Endodermal cell (in vitro differentiated cells): ENCODE measurements at regions not wholly inside any gene's neighbourhood (a gene's known extent, or its start where the extent isn't known, plus 50 kb on each side); places are given as distances from the start of the nearest gene placed in this dataset.
"Not testable (repeated sequence)": the region's sequence is repeated elsewhere in the genome, so short reads cannot be mapped to it uniquely, and the experiment has no call there.

Source experiments
- DNase-seq: peaks from one replicate; pipeline ENCODE4 v3.0.0-alpha.2; 2017
- H3K27ac ChIP-seq: 2 replicates; pipeline ENCODE4 v1.5.1; 2013; ENCODE audit warnings: mild to moderate bottlenecking, low read depth, low read length, moderate library complexity
- H3K27me3 ChIP-seq: 2 replicates; pipeline ENCODE4 v1.6.1; 2013; ENCODE audit warnings: mild to moderate bottlenecking, low read length, moderate library complexity; ENCODE audit not compliant: insufficient read depth, control insufficient read depth, poor library complexity, severe bottlenecking
- H3K36me3 ChIP-seq: 2 replicates; pipeline ENCODE4 v1.7.0; 2013; ENCODE audit warnings: mild to moderate bottlenecking, low read length, moderate library complexity; ENCODE audit not compliant: control insufficient read depth, insufficient read depth
- H3K4me1 ChIP-seq: one replicate; pipeline ENCODE4 v1.7.0; 2013; ENCODE audit warnings: low read length; ENCODE audit not compliant: control insufficient read depth, insufficient read depth
- H3K4me3 ChIP-seq: 2 replicates; pipeline ENCODE4 v1.5.1; 2013; ENCODE audit warnings: mild to moderate bottlenecking, low read length, moderate library complexity
- H3K9ac ChIP-seq: 2 replicates; pipeline ENCODE4 v1.6.1; 2013; ENCODE audit warnings: mild to moderate bottlenecking, low read length, moderate library complexity; ENCODE audit not compliant: poor library complexity, severe bottlenecking; ENCODE audit errors: extremely low read depth
- H3K9me3 ChIP-seq: 2 replicates; pipeline ENCODE4 v1.6.1; 2013; ENCODE audit warnings: mild to moderate bottlenecking, low read length, moderate library complexity; ENCODE audit not compliant: control insufficient read depth
- H3K27ac Mint-ChIP-seq: 2 replicates; pipeline ENCODE4 v1.8.0; 2020; ENCODE audit warnings: mixed read lengths
- H3K27me3 Mint-ChIP-seq: 2 replicates; pipeline ENCODE4 v1.8.0; 2021; ENCODE audit warnings: mild to moderate bottlenecking, mixed read lengths; ENCODE audit not compliant: insufficient read depth
- H3K36me3 Mint-ChIP-seq: 2 replicates; pipeline ENCODE4 v1.8.0; 2020; ENCODE audit warnings: low read depth, mixed read lengths
- H3K4me1 Mint-ChIP-seq: 2 replicates; pipeline ENCODE4 v1.8.0; 2020; ENCODE audit warnings: mixed read lengths
- H3K4me3 Mint-ChIP-seq: 2 replicates; pipeline ENCODE4 v1.8.0; 2020; ENCODE audit warnings: mild to moderate bottlenecking, moderate library complexity, mixed read lengths
- H3K9me3 Mint-ChIP-seq: 2 replicates; pipeline ENCODE4 v1.8.0; 2020; ENCODE audit warnings: mild to moderate bottlenecking, mixed read lengths
- WGBS, 2 experiments: methylation state at CpG; one replicate each; pipeline versions ENCODE4 v1.1.5 to v1.1.7; 2013; ENCODE audit warnings: missing lambda C conversion rate in 2 of 2, mixed read lengths in 1 of 2; ENCODE audit not compliant: insufficient coverage in 1 of 2, insufficient read length in 1 of 2; 5-methylcytosine and 5-hydroxymethylcytosine counted together
- TF ChIP-seq, protein P1 (sequence below): fragments of 200-600 bp; sonication (generic); conservative IDR thresholded peaks from 2 replicates; pipeline ENCODE4 v1.5.0; 2021; ENCODE audit warnings: antibody characterized with exemption, mild to moderate bottlenecking

DNA sequence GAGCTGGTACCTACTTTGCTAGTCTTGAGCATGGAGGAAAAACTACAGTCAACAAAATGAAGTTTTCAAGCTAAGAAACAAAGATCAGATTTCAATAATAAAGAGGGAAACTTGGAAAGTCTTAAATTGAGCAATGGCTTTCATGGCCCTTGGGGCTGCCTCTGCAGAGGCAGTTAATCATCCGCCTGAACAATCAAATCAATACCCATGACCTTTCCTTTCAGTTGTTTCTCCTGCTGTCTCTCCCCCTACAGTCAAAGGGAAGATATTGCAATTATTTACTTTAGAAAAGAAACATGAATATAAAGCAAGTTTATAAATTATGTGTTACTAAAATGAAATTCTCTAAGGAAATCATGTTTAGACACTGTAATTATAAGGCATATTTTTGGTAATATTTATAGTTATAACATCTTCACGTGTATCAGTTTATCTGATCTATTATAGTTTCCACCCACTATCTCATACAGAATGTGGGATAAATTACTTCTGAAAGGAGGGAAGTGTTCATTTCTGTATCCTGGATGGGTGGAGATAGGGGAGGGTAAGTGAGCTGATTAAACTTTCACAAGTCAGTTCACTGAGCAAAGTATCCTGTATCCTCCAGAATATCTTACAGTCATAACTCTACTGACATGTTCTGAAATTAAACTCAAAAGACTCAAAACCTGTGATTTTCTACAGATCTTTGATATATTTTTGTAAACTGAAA is 72.4 kb upstream of the TSC22D1 start:
- Mint-ChIP-seq H3K27me3 (no peaks in the 10 kb centered on the region), H3K4me3 (no peak overlapping the region), H3K4me1 (peaks cover 25% of the 10 kb centered on the region), H3K27ac (peak overlapping the region; percentile 26), H3K9me3 (no peaks in the 10 kb centered on the region), H3K36me3 (no peaks in the 10 kb centered on the region)
- DNase-seq, result no peak
- Histone ChIP-seq H3K36me3 (no peaks in the 10 kb centered on the region), H3K27ac (no peak overlapping the region), H3K9me3 (no peaks in the 10 kb centered on the region), H3K4me3 (peak overlapping the region; percentile 67), H3K4me1 (peaks cover 3% of the 10 kb centered on the region), H3K27me3 (no peaks in the 10 kb centered on the region), H3K9ac (no peak overlapping the region)
- TF ChIP-seq, protein P1, sequence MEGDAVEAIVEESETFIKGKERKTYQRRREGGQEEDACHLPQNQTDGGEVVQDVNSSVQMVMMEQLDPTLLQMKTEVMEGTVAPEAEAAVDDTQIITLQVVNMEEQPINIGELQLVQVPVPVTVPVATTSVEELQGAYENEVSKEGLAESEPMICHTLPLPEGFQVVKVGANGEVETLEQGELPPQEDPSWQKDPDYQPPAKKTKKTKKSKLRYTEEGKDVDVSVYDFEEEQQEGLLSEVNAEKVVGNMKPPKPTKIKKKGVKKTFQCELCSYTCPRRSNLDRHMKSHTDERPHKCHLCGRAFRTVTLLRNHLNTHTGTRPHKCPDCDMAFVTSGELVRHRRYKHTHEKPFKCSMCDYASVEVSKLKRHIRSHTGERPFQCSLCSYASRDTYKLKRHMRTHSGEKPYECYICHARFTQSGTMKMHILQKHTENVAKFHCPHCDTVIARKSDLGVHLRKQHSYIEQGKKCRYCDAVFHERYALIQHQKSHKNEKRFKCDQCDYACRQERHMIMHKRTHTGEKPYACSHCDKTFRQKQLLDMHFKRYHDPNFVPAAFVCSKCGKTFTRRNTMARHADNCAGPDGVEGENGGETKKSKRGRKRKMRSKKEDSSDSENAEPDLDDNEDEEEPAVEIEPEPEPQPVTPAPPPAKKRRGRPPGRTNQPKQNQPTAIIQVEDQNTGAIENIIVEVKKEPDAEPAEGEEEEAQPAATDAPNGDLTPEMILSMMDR, result peak; percentile 84
- WGBS, 2 experiments, result 82% methylated on average over 1 of the region's 2 CpGs; no CpG with 5 or more reads in 1 of the 2 experiments

DNA sequence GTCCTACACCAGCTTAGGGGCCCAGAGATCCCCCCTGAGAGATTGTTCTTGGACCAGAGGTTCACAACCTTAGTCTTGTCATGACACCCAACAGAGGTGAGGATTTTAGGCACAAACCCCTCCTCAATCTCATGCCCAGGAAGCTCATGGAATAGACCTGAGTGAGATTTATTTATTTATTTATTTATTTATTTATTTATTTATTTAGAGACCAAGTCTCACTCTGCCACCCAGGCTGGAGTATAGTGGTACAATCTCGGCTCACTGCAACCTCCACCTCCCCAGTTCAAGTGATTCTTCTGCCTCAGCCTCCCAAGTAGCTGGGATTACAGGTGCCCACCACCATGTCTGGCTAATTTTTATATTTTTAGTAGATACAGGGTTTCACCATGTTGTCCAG is 71.4 kb upstream of the TSC22D1 start:
- 86% methylated on average over 1 of the region's 1 CpG; no CpG with 5 or more reads in 1 of the 2 experiments for WGBS, 2 experiments
- H3K4me1 ChIP-seq, H3K9me3 ChIP-seq: not testable (repeated sequence)

DNA sequence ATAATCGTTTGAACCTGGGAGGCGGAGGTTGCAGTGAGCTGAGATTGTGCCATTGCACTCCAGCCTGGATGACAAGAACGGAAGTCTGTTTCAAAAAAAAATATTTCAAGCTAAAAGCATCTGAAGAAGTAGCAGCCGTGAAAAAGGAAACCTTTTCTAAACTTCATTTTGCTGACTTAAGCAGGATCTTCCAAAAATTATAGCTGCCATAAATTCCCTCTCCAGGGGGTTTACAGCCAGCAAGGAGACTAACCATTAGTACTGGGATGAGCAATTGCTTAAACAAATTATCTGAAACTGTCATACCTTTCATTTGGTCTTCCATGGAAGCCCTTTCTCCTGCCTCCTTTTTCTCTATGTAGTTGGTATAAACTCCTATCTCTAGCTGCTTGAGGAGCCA is 69.9 kb upstream of the TSC22D1 start:
- H3K9ac ChIP-seq, result no peak overlapping the region
- H3K4me1 ChIP-seq, result peaks cover 3% of the 10 kb centered on the region
- H3K27me3 ChIP-seq, result no peaks in the 10 kb centered on the region
- no peaks in the 10 kb centered on the region for H3K36me3 ChIP-seq
- DNase-seq, result no peak
- 91 to 92% methylated on average over 4 of the region's 4 CpGs for WGBS, 2 experiments
- no peak overlapping the region for H3K27ac ChIP-seq
- H3K27me3 Mint-ChIP-seq, result no peaks in the 10 kb centered on the region
- H3K4me3 ChIP-seq, result no peak overlapping the region
- peaks cover 22% of the 10 kb centered on the region for H3K4me1 Mint-ChIP-seq
- TF ChIP-seq, protein P1, result no peak
- H3K36me3 Mint-ChIP-seq, result no peaks in the 10 kb centered on the region
- H3K9me3 ChIP-seq, result no peaks in the 10 kb centered on the region
- H3K9me3 Mint-ChIP-seq, result no peaks in the 10 kb centered on the region
- H3K4me3 Mint-ChIP-seq, result no peak overlapping the region
- no peak overlapping the region for H3K27ac Mint-ChIP-seq

More for the DNA sequence above, 71.4 kb upstream of the TSC22D1 start:
- H3K4me1 Mint-ChIP-seq, result peaks cover 25% of the 10 kb centered on the region
- not testable (repeated sequence) for H3K9me3 Mint-ChIP-seq, H3K36me3 Mint-ChIP-seq, H3K27me3 ChIP-seq, H3K9ac ChIP-seq, DNase-seq, H3K27ac ChIP-seq, H3K36me3 ChIP-seq, H3K4me3 Mint-ChIP-seq, H3K27me3 Mint-ChIP-seq, H3K27ac Mint-ChIP-seq, H3K4me3 ChIP-seq
